ENCODE measurements at regions not wholly inside any gene's neighbourhood (a gene's known extent, or its start where the extent isn't known, plus 50 kb on each side); places are given as distances from the start of the nearest gene placed in this dataset.
"Not testable (repeated sequence)": the region's sequence is repeated elsewhere in the genome, so short reads cannot be mapped to it uniquely, and the experiment has no call there.

- Histone ChIP-seq H3K36me3 (ENCODE audit: insufficient read depth, low read length) (no peaks in the 10 kb centered on the region), H3K4me3 (ENCODE audit: low read length) (no peak overlapping the region), H2AFZ (ENCODE audit: low read depth, low read length) (no peak overlapping the region), H3K4me1 (ENCODE audit: insufficient read depth, low read length) (no peaks in the 10 kb centered on the region), H3K27me3 (ENCODE audit: insufficient read depth, low read length) (no peaks in the 10 kb centered on the region), H3K9me3 (ENCODE audit: low read length) (peaks cover 12% of the 10 kb centered on the region)
These were observed 103.9 kb downstream of the ALG10 start for GRCh38 chr12:34126239-34126641.

- Histone ChIP-seq H3K4me1 (ENCODE audit: insufficient read depth, low read length) (no peaks in the 10 kb centered on the region), H3K4me3 (ENCODE audit: low read length) (no peak overlapping the region), H3K36me3 (ENCODE audit: insufficient read depth, low read length) (no peaks in the 10 kb centered on the region), H3K27me3 (ENCODE audit: insufficient read depth, low read length) (no peaks in the 10 kb centered on the region), H3K9me3 (ENCODE audit: low read length) (peaks cover 12% of the 10 kb centered on the region), H2AFZ (ENCODE audit: low read depth, low read length) (no peak overlapping the region)
These were observed 104.5 kb downstream of the ALG10 start for GRCh38 chr12:34126805-34127204.

GRCh38 chr12:34127379-34127778 lies 105.1 kb downstream of the ALG10 start:
- H3K4me1 ChIP-seq (ENCODE audit: insufficient read depth, low read length); H3K36me3 ChIP-seq (ENCODE audit: insufficient read depth, low read length); H2AFZ ChIP-seq (ENCODE audit: low read depth, low read length); H3K4me3 ChIP-seq (ENCODE audit: low read length); H3K27me3 ChIP-seq (ENCODE audit: insufficient read depth, low read length): not testable (repeated sequence)
- peaks cover 12% of the 10 kb centered on the region for H3K9me3 ChIP-seq (ENCODE audit: low read length)

GRCh38 chr12:34142430-34142829 lies 120.1 kb downstream of the ALG10 start:
- no peak overlapping the region for H3K4me3 ChIP-seq (ENCODE audit: low read length)
- H3K36me3 ChIP-seq (ENCODE audit: insufficient read depth, low read length): no peaks in the 10 kb centered on the region
- H3K9me3 ChIP-seq (ENCODE audit: low read length): no peaks in the 10 kb centered on the region
- H2AFZ ChIP-seq (ENCODE audit: low read depth, low read length): no peak overlapping the region
- H3K27me3 ChIP-seq (ENCODE audit: insufficient read depth, low read length): no peaks in the 10 kb centered on the region
- no peaks in the 10 kb centered on the region for H3K4me1 ChIP-seq (ENCODE audit: insufficient read depth, low read length)

GRCh38 chr12:34151019-34151418 lies 128.7 kb downstream of the ALG10 start:
- H3K36me3 ChIP-seq (ENCODE audit: insufficient read depth, low read length): no peaks in the 10 kb centered on the region
- H2AFZ ChIP-seq (ENCODE audit: low read depth, low read length): no peak overlapping the region
- no peaks in the 10 kb centered on the region for H3K27me3 ChIP-seq (ENCODE audit: insufficient read depth, low read length)
- H3K4me1 ChIP-seq (ENCODE audit: insufficient read depth, low read length): no peaks in the 10 kb centered on the region
- H3K4me3 ChIP-seq (ENCODE audit: low read length): no peak overlapping the region
- no peaks in the 10 kb centered on the region for H3K9me3 ChIP-seq (ENCODE audit: low read length)

GRCh38 chr12:34163443-34163842 lies 141.1 kb downstream of the ALG10 start:
- Histone ChIP-seq H3K27me3 (ENCODE audit: insufficient read depth, low read length) (no peaks in the 10 kb centered on the region), H3K4me1 (ENCODE audit: insufficient read depth, low read length) (no peaks in the 10 kb centered on the region), H3K36me3 (ENCODE audit: insufficient read depth, low read length) (no peaks in the 10 kb centered on the region), H2AFZ (ENCODE audit: low read depth, low read length) (no peak overlapping the region), H3K9me3 (ENCODE audit: low read length) (no peaks in the 10 kb centered on the region), H3K4me3 (ENCODE audit: low read length) (no peak overlapping the region)

GRCh38 chr12:34166427-34167060 lies 144.2 kb downstream of the ALG10 start:
- Histone ChIP-seq H3K4me1 (ENCODE audit: insufficient read depth, low read length) (no peaks in the 10 kb centered on the region), H2AFZ (ENCODE audit: low read depth, low read length) (no peak overlapping the region), H3K9me3 (ENCODE audit: low read length) (no peaks in the 10 kb centered on the region), H3K4me3 (ENCODE audit: low read length) (no peak overlapping the region), H3K27me3 (ENCODE audit: insufficient read depth, low read length) (no peaks in the 10 kb centered on the region), H3K36me3 (ENCODE audit: insufficient read depth, low read length) (no peaks in the 10 kb centered on the region)

- not testable (repeated sequence) for H2AFZ ChIP-seq (ENCODE audit: low read depth, low read length); H3K4me1 ChIP-seq (ENCODE audit: insufficient read depth, low read length); H3K36me3 ChIP-seq (ENCODE audit: insufficient read depth, low read length); H3K27me3 ChIP-seq (ENCODE audit: insufficient read depth, low read length); H3K4me3 ChIP-seq (ENCODE audit: low read length); H3K9me3 ChIP-seq (ENCODE audit: low read length)
These were observed 146.2 kb downstream of the ALG10 start for GRCh38 chr12:34168507-34168906.

GRCh38 chr12:34186492-34186891 lies 164.2 kb downstream of the ALG10 start:
- H3K9me3 ChIP-seq (ENCODE audit: low read length): no peaks in the 10 kb centered on the region
- no peaks in the 10 kb centered on the region for H3K4me1 ChIP-seq (ENCODE audit: insufficient read depth, low read length)
- peaks cover 3% of the 10 kb centered on the region for H3K27me3 ChIP-seq (ENCODE audit: insufficient read depth, low read length)
- H2AFZ ChIP-seq (ENCODE audit: low read depth, low read length): no peak overlapping the region
- no peak overlapping the region for H3K4me3 ChIP-seq (ENCODE audit: low read length)
- H3K36me3 ChIP-seq (ENCODE audit: insufficient read depth, low read length): no peaks in the 10 kb centered on the region

GRCh38 chr12:34188974-34189373 lies 166.7 kb downstream of the ALG10 start:
- no peaks in the 10 kb centered on the region for H3K4me1 ChIP-seq (ENCODE audit: insufficient read depth, low read length)
- no peaks in the 10 kb centered on the region for H3K36me3 ChIP-seq (ENCODE audit: insufficient read depth, low read length)
- no peak overlapping the region for H2AFZ ChIP-seq (ENCODE audit: low read depth, low read length)
- no peaks in the 10 kb centered on the region for H3K9me3 ChIP-seq (ENCODE audit: low read length)
- peaks cover 3% of the 10 kb centered on the region for H3K27me3 ChIP-seq (ENCODE audit: insufficient read depth, low read length)
- H3K4me3 ChIP-seq (ENCODE audit: low read length): no peak overlapping the region

- Histone ChIP-seq H3K27me3 (ENCODE audit: insufficient read depth, low read length) (peaks cover 3% of the 10 kb centered on the region), H2AFZ (ENCODE audit: low read depth, low read length) (no peak overlapping the region), H3K36me3 (ENCODE audit: insufficient read depth, low read length) (no peaks in the 10 kb centered on the region), H3K9me3 (ENCODE audit: low read length) (no peaks in the 10 kb centered on the region), H3K4me1 (ENCODE audit: insufficient read depth, low read length) (no peaks in the 10 kb centered on the region), H3K4me3 (ENCODE audit: low read length) (no peak overlapping the region)
These were observed 167.8 kb downstream of the ALG10 start for GRCh38 chr12:34190054-34190453.

GRCh38 chr12:34198924-34199323 lies 176.6 kb downstream of the ALG10 start:
- Histone ChIP-seq H3K4me1 (ENCODE audit: insufficient read depth, low read length) (no peaks in the 10 kb centered on the region), H3K27me3 (ENCODE audit: insufficient read depth, low read length) (no peaks in the 10 kb centered on the region), H3K4me3 (ENCODE audit: low read length) (no peak overlapping the region), H2AFZ (ENCODE audit: low read depth, low read length) (no peak overlapping the region), H3K9me3 (ENCODE audit: low read length) (no peaks in the 10 kb centered on the region), H3K36me3 (ENCODE audit: insufficient read depth, low read length) (no peaks in the 10 kb centered on the region)

GRCh38 chr12:34203866-34204620 lies 181.7 kb downstream of the ALG10 start:
- H3K9me3 ChIP-seq (ENCODE audit: low read length): peaks cover 3% of the 10 kb centered on the region
- H3K4me3 ChIP-seq (ENCODE audit: low read length): no peak overlapping the region
- H3K27me3 ChIP-seq (ENCODE audit: insufficient read depth, low read length): no peaks in the 10 kb centered on the region

More at GRCh38 chr12:34203866-34204620, 181.7 kb downstream of the ALG10 start:
- no peaks in the 10 kb centered on the region for H3K4me1 ChIP-seq (ENCODE audit: insufficient read depth, low read length)
- no peak overlapping the region for H2AFZ ChIP-seq (ENCODE audit: low read depth, low read length)
- no peaks in the 10 kb centered on the region for H3K36me3 ChIP-seq (ENCODE audit: insufficient read depth, low read length)
